ENCODE measurements at regions not wholly inside any gene's neighbourhood (a gene's known extent, or its start where the extent isn't known, plus 50 kb on each side); places are given as distances from the start of the nearest gene placed in this dataset.

DNA sequence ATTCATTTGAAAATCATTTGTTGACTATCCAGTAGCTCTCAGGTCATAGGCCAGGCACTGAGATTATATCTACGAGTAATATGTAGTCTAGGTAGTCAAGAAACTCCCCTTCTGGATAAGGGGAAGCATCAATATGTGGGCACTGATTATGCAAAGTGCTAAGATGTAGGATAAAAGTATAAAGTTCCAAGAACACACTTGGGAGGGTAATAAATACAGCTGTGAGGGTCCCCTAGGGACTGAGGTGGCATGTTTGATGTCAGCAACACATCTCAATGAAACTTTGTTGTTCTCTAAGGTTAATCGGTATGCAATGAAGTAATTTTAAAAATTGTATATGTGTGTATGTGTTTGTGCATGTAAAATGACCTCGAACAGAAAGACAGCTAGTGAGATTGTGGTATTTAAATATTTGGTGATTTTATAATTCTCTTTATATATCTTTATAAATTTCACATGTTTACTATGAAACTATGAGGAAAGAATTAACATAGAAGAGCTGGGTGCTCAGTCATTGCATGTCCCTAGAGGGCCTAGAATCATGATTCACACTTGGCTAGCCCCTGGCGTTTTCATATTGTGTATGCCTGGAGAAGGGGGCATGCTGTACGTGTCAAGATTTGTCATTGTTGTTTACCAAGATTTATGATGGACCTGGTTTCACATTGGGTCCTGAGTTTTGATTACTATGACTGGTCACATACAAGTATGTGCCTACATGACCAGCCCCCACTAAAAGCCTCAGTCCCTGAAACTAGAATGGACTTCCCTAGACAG is 140.1 kb upstream of the DUSP10 start:
- Histone ChIP-seq H3K4me1 (ENCODE audit: control insufficient read depth in 1 of 2, insufficient read depth in 1 of 2, low read depth in 1 of 2, low read length in 1 of 2) (no peaks in the 10 kb centered on the region), H3K9me3 (no peaks in the 10 kb centered on the region), H3K4me3 (ENCODE audit: low read depth in 1 of 2, low read length in 1 of 2) (no peak overlapping the region), H3K27ac (no peak overlapping the region), H3K27me3 (no peaks in the 10 kb centered on the region), H3K36me3 (no peaks in the 10 kb centered on the region)
- TF ChIP-seq, protein P1, sequence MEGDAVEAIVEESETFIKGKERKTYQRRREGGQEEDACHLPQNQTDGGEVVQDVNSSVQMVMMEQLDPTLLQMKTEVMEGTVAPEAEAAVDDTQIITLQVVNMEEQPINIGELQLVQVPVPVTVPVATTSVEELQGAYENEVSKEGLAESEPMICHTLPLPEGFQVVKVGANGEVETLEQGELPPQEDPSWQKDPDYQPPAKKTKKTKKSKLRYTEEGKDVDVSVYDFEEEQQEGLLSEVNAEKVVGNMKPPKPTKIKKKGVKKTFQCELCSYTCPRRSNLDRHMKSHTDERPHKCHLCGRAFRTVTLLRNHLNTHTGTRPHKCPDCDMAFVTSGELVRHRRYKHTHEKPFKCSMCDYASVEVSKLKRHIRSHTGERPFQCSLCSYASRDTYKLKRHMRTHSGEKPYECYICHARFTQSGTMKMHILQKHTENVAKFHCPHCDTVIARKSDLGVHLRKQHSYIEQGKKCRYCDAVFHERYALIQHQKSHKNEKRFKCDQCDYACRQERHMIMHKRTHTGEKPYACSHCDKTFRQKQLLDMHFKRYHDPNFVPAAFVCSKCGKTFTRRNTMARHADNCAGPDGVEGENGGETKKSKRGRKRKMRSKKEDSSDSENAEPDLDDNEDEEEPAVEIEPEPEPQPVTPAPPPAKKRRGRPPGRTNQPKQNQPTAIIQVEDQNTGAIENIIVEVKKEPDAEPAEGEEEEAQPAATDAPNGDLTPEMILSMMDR (IDR thresholded peaks at IDR 0.05) = no peak

DNA sequence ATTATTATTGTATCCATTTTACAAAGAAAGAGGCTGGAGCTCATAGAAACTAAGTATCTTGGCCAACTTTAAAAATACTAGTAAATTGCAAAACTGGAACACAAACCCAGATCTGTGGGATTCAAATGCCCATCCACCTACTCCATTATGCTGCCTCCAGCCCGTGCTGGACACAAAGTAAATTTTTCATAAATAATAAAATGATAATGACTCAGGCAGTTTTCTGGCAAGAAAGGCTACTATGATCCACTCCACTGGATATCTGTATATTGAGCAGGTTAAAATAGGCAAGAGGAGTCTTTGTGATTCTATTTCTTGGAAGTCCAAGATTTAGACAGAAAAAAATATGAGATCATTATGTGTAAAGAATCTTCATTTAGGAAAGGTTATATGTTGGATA is 138.3 kb upstream of the DUSP10 start:
- no peaks in the 10 kb centered on the region for H3K4me1 ChIP-seq (ENCODE audit: control insufficient read depth in 1 of 2, insufficient read depth in 1 of 2, low read depth in 1 of 2, low read length in 1 of 2)
- H3K27me3 ChIP-seq = no peaks in the 10 kb centered on the region
- H3K4me3 ChIP-seq (ENCODE audit: low read depth in 1 of 2, low read length in 1 of 2) = no peak overlapping the region
- no peaks in the 10 kb centered on the region for H3K9me3 ChIP-seq
- TF ChIP-seq, protein P1 (IDR thresholded peaks at IDR 0.05) = no peak
- H3K36me3 ChIP-seq = no peaks in the 10 kb centered on the region
- no peak overlapping the region for H3K27ac ChIP-seq

DNA sequence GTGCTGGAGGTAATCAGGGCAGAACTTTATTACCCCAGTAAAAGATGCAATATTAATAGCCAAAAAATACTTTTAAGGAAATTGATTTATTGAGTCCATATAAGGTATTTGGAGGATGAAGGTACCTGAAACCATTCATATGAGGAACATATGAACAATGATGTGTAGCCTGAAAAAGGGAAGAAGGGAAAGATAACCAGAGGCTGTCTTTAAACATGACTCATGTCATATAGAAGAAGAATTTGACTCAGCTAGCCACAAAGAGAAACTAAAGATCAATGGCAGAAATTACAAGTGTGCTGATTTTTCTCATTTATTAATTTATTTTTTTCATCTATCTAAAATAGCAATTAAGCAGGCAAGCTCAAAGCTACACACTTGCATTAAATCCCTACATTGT is 136.2 kb upstream of the DUSP10 start:
- TF ChIP-seq, protein P1 (IDR thresholded peaks at IDR 0.05) = no peak
- no peaks in the 10 kb centered on the region for H3K4me1 ChIP-seq (ENCODE audit: control insufficient read depth in 1 of 2, insufficient read depth in 1 of 2, low read depth in 1 of 2, low read length in 1 of 2)
- H3K4me3 ChIP-seq (ENCODE audit: low read depth in 1 of 2, low read length in 1 of 2) = no peak overlapping the region
- no peaks in the 10 kb centered on the region for H3K9me3 ChIP-seq
- H3K36me3 ChIP-seq = no peaks in the 10 kb centered on the region
- H3K27ac ChIP-seq = no peak overlapping the region
- H3K27me3 ChIP-seq = no peaks in the 10 kb centered on the region

DNA sequence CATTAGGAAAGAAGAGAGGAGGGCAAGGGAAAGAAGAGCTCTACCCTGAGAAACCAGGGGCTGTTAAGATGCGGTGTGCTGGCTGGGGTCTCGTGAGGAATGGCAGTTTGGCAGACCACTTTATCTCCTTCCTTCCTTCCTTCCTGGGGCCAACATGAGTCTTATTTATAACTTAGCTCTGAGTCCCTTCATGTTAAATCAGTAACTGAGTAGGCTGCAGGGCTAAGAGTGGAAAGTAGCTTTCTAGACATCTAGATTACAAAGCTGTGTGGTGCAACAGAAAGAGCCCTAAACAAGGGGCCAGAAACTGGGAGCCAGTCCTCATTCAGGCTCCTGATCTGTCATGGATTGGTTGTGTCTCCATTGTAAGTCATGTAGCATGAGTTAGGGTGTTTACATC is 135.4 kb upstream of the DUSP10 start:
- no peaks in the 10 kb centered on the region for H3K4me1 ChIP-seq (ENCODE audit: control insufficient read depth in 1 of 2, insufficient read depth in 1 of 2, low read depth in 1 of 2, low read length in 1 of 2)
- H3K9me3 ChIP-seq = no peaks in the 10 kb centered on the region
- H3K27ac ChIP-seq = no peak overlapping the region
- no peak overlapping the region for H3K4me3 ChIP-seq (ENCODE audit: low read depth in 1 of 2, low read length in 1 of 2)
- H3K27me3 ChIP-seq = no peaks in the 10 kb centered on the region
- H3K36me3 ChIP-seq = no peaks in the 10 kb centered on the region
- TF ChIP-seq, protein P1 (IDR thresholded peaks at IDR 0.05) = no peak

- Histone ChIP-seq H3K27me3 (no peaks in the 10 kb centered on the region), H3K9me3 (no peaks in the 10 kb centered on the region), H3K36me3 (no peaks in the 10 kb centered on the region), H3K27ac (no peak overlapping the region), H3K4me1 (ENCODE audit: control insufficient read depth in 1 of 2, insufficient read depth in 1 of 2, low read depth in 1 of 2, low read length in 1 of 2) (no peaks in the 10 kb centered on the region), H3K4me3 (ENCODE audit: low read depth in 1 of 2, low read length in 1 of 2) (no peak overlapping the region)
- TF ChIP-seq, protein P1 (IDR thresholded peaks at IDR 0.05) = no peak
Observed at GRCh38 chr1:221875004-221875330, 133.1 kb upstream of the DUSP10 start.

Measured in neutrophil (primary cell).